CD14-positive monocyte (primary cell): ENCODE measurements at regions not wholly inside any gene's neighbourhood (a gene's known extent, or its start where the extent isn't known, plus 50 kb on each side); places are given as distances from the start of the nearest gene placed in this dataset.
A peak's percentile ranks its signal among the peaks of the same experiment; 100 is the strongest.

Source experiments
- DNase-seq, 3 donors: peaks; one replicate each; pipeline ENCODE4 v3.0.0-alpha.2; 2011 to 2022
- H2AFZ ChIP-seq: 2 replicates; pipeline ENCODE4 v1.6.0; 2012; ENCODE audit warnings: mild to moderate bottlenecking, low read depth, low read length, inconsistent platforms; ENCODE audit not compliant: insufficient read depth, poor library complexity, severe bottlenecking
- H3K27ac ChIP-seq, 2 donors: 1 replicate in 1 of 2; 2 replicates in 1 of 2; pipeline ENCODE4 v1.5.1; 2012 to 2013; ENCODE audit warnings: low read length in 2 of 2, control low read depth in 1 of 2, inconsistent platforms in 1 of 2, low read depth in 1 of 2, mild to moderate bottlenecking in 1 of 2
- H3K27me3 ChIP-seq, 2 donors: one replicate each; pipeline versions ENCODE4 v1.6.0 to v1.6.1; 2011 to 2013; ENCODE audit warnings: low read length in 2 of 2; ENCODE audit not compliant: control insufficient read depth in 2 of 2, insufficient read depth in 2 of 2
- H3K36me3 ChIP-seq, 2 donors: replicated peaks in 1 of 2; 1 replicate in 1 of 2; 2 replicates in 1 of 2; pipeline versions ENCODE4 v1.5.1 to v1.6.1; 2012 to 2013; ENCODE audit warnings: low read length in 2 of 2, control low read depth in 1 of 2, inconsistent platforms in 1 of 2, mild to moderate bottlenecking in 1 of 2; ENCODE audit not compliant: insufficient read depth in 2 of 2, control insufficient read depth in 1 of 2
- H3K4me1 ChIP-seq, 2 donors: 1 replicate in 1 of 2; 2 replicates in 1 of 2; pipeline versions ENCODE4 v1.5.1 to v1.6.1; 2012 to 2013; ENCODE audit warnings: low read length in 2 of 2, control low read depth in 1 of 2, inconsistent platforms in 1 of 2, mild to moderate bottlenecking in 1 of 2, moderate library complexity in 1 of 2; ENCODE audit not compliant: insufficient read depth in 2 of 2, control insufficient read depth in 1 of 2
- H3K4me2 ChIP-seq: replicated peaks from 2 replicates; pipeline ENCODE3; 2012; ENCODE audit warnings: low read length, moderate library complexity, mild to moderate bottlenecking; ENCODE audit not compliant: poor library complexity, severe bottlenecking; ENCODE audit errors: extremely low read depth
- H3K4me3 ChIP-seq, 3 experiments: fragments of 200-600 bp in 1 of 3; sonication (generic) in 1 of 3; replicated peaks in 1 of 3; 1 replicate in 2 of 3; 2 replicates in 1 of 3; pipeline ENCODE4 v1.5.1; 2011 to 2013; ENCODE audit warnings: low read length in 3 of 3, mild to moderate bottlenecking in 3 of 3, control low read depth in 2 of 3, low read depth in 2 of 3, inconsistent platforms in 1 of 3, moderate library complexity in 1 of 3
- H3K79me2 ChIP-seq: 2 replicates; pipeline ENCODE4 v1.6.0; 2012; ENCODE audit warnings: mild to moderate bottlenecking, control low read depth, inconsistent platforms, low read length, moderate library complexity; ENCODE audit not compliant: insufficient read depth
- H3K9ac ChIP-seq: 2 replicates; pipeline ENCODE4 v1.6.0; 2017; ENCODE audit warnings: low read length, mild to moderate bottlenecking; ENCODE audit not compliant: insufficient read depth, poor library complexity, severe bottlenecking
- H3K9me3 ChIP-seq, 2 donors: replicated peaks in 1 of 2; 1 replicate in 1 of 2; 2 replicates in 1 of 2; pipeline versions ENCODE4 v1.5.1 to v1.6.1; 2012 to 2013; ENCODE audit warnings: low read length in 2 of 2, control low read depth in 1 of 2; ENCODE audit not compliant: control insufficient read depth in 1 of 2, insufficient read depth in 1 of 2
- H4K20me1 ChIP-seq: 2 replicates; pipeline ENCODE4 v1.6.0; 2012; ENCODE audit warnings: mild to moderate bottlenecking, low read length, control low read depth, moderate library complexity; ENCODE audit not compliant: insufficient read depth
- H3K27ac Mint-ChIP-seq, 7 donors: one replicate each; pipeline ENCODE4 v1.8.0; 2020; ENCODE audit warnings: mild to moderate bottlenecking in 7 of 7, mixed read lengths in 7 of 7, moderate library complexity in 6 of 7, inconsistent platforms in 2 of 7
- H3K27me3 Mint-ChIP-seq, 3 donors: one replicate each; pipeline ENCODE4 v1.8.0; 2021 to 2022; ENCODE audit warnings: low read depth in 3 of 3, mild to moderate bottlenecking in 3 of 3, mixed read lengths in 3 of 3, moderate library complexity in 3 of 3, inconsistent platforms in 1 of 3
- H3K36me3 Mint-ChIP-seq, 2 donors: one replicate each; pipeline ENCODE4 v1.8.0; 2020; ENCODE audit warnings: mixed read lengths in 2 of 2, inconsistent platforms in 1 of 2, mild to moderate bottlenecking in 1 of 2
- H3K4me1 Mint-ChIP-seq: one replicate; pipeline ENCODE4 v1.8.0; 2020; ENCODE audit warnings: mild to moderate bottlenecking, mixed read lengths
- H3K4me3 Mint-ChIP-seq, 2 donors: one replicate each; pipeline ENCODE4 v1.8.0; 2020; ENCODE audit warnings: mild to moderate bottlenecking in 2 of 2, mixed read lengths in 2 of 2, moderate library complexity in 1 of 2
- H3K9me3 Mint-ChIP-seq, 7 donors: one replicate each; pipeline ENCODE4 v1.8.0; 2020 to 2022; ENCODE audit warnings: mixed read lengths in 7 of 7, mild to moderate bottlenecking in 6 of 7, moderate library complexity in 6 of 7, inconsistent platforms in 2 of 7
- WGBS: methylation state at CpG from one replicate; pipeline ENCODE4 v1.1.5; 2013; ENCODE audit warnings: missing lambda C conversion rate; ENCODE audit not compliant: insufficient coverage; 5-methylcytosine and 5-hydroxymethylcytosine counted together
- intact Hi-C, 2 donors: fragments of 100-400 bp; cut with micrococcal nuclease; formaldehyde crosslinking; loops; one replicate each; pipeline versions ENCODE4 v1.15.0 to v1.15.1; 2023
- TF ChIP-seq, protein P1 (sequence below): fragments of 200-600 bp; IDR thresholded peaks from one replicate; pipeline ENCODE4 v1.8.0; 2022; ENCODE audit warnings: antibody characterized with exemption, mild to moderate bottlenecking

DNA sequence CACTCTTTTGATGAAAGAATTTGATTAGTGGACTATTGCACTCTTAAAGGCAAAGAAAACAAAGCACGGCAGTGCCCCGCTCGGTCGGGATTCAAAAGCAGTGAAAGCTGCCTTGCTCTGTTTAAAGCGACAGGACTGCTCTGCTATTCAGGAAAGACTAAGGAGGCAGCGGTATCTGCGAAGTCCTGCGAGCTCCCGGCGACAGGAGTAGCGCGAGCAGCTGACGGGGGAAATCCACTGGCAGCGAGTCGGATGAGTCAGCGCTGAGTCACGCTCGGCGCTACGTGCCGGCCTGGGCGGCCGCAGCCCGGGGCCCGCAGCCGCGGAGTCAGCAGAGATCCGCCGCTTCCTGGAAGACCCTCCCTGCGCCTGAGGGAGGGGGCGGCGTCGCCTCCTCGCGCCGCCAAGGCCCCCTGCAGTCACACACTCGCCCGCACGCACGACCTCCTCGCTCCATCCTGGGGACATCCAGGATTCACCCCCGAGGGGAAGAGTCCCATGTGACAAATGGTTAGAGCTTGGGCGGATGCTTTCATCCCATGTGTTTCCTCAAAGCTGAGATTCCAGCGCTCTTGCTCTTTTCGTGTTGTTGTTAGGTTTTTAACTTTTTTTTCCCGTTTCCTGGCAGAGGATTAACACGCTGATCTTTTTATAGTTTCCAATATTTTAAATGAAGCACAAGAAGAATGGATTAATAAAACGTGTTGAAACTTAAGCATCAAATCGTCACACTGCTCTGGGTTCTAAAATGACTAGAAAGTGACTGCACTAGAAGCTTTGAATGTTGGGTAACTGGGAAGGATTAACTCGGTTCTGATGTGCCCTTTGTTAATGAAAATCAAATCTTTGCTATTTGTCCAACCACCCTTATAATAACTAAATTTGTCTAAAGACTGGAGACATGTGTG lies 102.5 kb downstream of the ARRDC3 start:
- H3K4me1 ChIP-seq = peaks cover 25 to 36% of the 10 kb centered on the region in 2 donors
- DNase-seq = peak; percentile 96 to 98 (median 96)
- no peaks in the 10 kb centered on the region for H3K36me3 ChIP-seq
- no peaks in the 10 kb centered on the region for H4K20me1 ChIP-seq
- intact Hi-C loops = loop anchor here (2.0 to 10.0 kb wide), 6 partner anchors 30 to 104 kb away; partner anchors contain the start of gene ARRDC3 (in 2 of the 2)
- WGBS = under 1% methylated on average over 44 of the region's 50 CpGs
- no peaks in the 10 kb centered on the region for H3K79me2 ChIP-seq
- Mint-ChIP-seq H3K4me3 (peak overlapping the region; percentile 89 to 90), H3K9me3 (peaks cover 0 to 10% (median 5%) of the 10 kb centered on the region in 7 donors), H3K36me3 (peaks cover 0 to 16% of the 10 kb centered on the region in 2 donors), H3K27ac (peak overlapping the region; percentile 96 to 100 (median 98)), H3K4me1 (peaks cover 38% of the 10 kb centered on the region), H3K27me3 (peaks cover 6 to 20% (median 7%) of the 10 kb centered on the region in 3 donors)
- peak overlapping the region; percentile 89 to 99 for H3K27ac ChIP-seq
- peak overlapping the region; percentile 75 for H2AFZ ChIP-seq
- peaks cover 0 to 3% of the 10 kb centered on the region in 2 donors for H3K27me3 ChIP-seq
- peak overlapping the region; percentile 39 to 76 (median 45) for H3K4me3 ChIP-seq
- TF ChIP-seq, protein P1, sequence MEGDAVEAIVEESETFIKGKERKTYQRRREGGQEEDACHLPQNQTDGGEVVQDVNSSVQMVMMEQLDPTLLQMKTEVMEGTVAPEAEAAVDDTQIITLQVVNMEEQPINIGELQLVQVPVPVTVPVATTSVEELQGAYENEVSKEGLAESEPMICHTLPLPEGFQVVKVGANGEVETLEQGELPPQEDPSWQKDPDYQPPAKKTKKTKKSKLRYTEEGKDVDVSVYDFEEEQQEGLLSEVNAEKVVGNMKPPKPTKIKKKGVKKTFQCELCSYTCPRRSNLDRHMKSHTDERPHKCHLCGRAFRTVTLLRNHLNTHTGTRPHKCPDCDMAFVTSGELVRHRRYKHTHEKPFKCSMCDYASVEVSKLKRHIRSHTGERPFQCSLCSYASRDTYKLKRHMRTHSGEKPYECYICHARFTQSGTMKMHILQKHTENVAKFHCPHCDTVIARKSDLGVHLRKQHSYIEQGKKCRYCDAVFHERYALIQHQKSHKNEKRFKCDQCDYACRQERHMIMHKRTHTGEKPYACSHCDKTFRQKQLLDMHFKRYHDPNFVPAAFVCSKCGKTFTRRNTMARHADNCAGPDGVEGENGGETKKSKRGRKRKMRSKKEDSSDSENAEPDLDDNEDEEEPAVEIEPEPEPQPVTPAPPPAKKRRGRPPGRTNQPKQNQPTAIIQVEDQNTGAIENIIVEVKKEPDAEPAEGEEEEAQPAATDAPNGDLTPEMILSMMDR = no peak
- peak overlapping the region; percentile 81 for H3K9ac ChIP-seq
- H3K4me2 ChIP-seq = peak overlapping the region; percentile 82
- no peaks in the 10 kb centered on the region for H3K9me3 ChIP-seq

DNA sequence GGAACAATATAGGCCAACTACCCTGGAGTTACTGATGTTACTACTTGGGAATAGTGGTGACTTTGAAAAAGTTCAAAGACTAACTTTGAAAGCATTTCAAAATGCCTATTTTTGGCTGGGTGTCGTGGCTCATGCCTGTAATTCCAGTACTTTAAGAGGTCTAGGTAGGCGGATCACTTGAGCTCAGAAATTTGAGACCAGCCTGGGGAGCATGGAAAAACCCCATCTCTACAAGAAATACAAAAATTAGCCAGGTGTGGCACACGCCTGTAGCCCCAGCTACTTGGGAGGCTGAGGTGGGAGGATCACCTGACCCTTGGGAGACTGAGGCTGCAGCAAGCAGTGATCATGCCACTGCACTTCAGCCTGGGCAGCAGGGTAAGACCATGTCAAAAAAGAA lies 105.3 kb downstream of the ARRDC3 start:
- H3K27me3 Mint-ChIP-seq = peaks cover 3 to 15% (median 7%) of the 10 kb centered on the region in 3 donors
- no peaks in the 10 kb centered on the region for H3K9me3 ChIP-seq
- no peak for DNase-seq
- H3K4me1 ChIP-seq = peaks cover 22 to 29% of the 10 kb centered on the region in 2 donors
- no peak overlapping the region for H3K27ac ChIP-seq
- H3K36me3 Mint-ChIP-seq = peaks cover 0 to 7% of the 10 kb centered on the region in 2 donors
- H3K4me3 ChIP-seq = no peak overlapping the region
- intact Hi-C loops = no loop called here
- H3K4me2 ChIP-seq = no peak overlapping the region
- H3K27ac Mint-ChIP-seq = no peak overlapping the region
- H3K4me3 Mint-ChIP-seq = no peak overlapping the region
- peaks cover 25% of the 10 kb centered on the region for H3K4me1 Mint-ChIP-seq
- 93% methylated on average over 3 of the region's 3 CpGs for WGBS
- H4K20me1 ChIP-seq = no peaks in the 10 kb centered on the region
- TF ChIP-seq, protein P1 = no peak
- H3K36me3 ChIP-seq = no peaks in the 10 kb centered on the region
- H3K27me3 ChIP-seq = peaks cover 0 to 3% of the 10 kb centered on the region in 2 donors
- no peak overlapping the region for H3K9ac ChIP-seq
- no peak overlapping the region for H2AFZ ChIP-seq
- no peaks in the 10 kb centered on the region for H3K79me2 ChIP-seq
- peaks cover 0 to 3% (median 0%) of the 10 kb centered on the region in 7 donors for H3K9me3 Mint-ChIP-seq
